RWPE1 (cell line): ENCODE measurements at regions not wholly inside any gene's neighbourhood (a gene's known extent, or its start where the extent isn't known, plus 50 kb on each side); places are given as distances from the start of the nearest gene placed in this dataset.
"Not testable (repeated sequence)": the region's sequence is repeated elsewhere in the genome, so short reads cannot be mapped to it uniquely, and the experiment has no call there.

Source experiments
- CTCF ChIA-PET: fragments of 350-600 bp; sonication (Branson Sonifier 250); formaldehyde crosslinking; extraction: SDS; loops from one replicate; lab custom pipeline; 2021; lab: Yijun Ruan, JAX
- POLR2A ChIA-PET: fragments of 400-600 bp; formaldehyde crosslinking; extraction: SDS; loops from one replicate; lab custom pipeline; 2020; ENCODE audit warnings: antibody characterized with exemption; ENCODE audit not compliant: low non-redundant PET; lab: Yijun Ruan, JAX
- DNase-seq: peaks from one replicate; pipeline ENCODE4 v3.0.0; 2012; ENCODE audit warnings: low spot score
- H3K27ac ChIP-seq: fragments of 450-650 bp; 2 replicates; pipeline ENCODE4 v1.5.1; 2017
- CTCF ChIP-seq: fragments of 450-650 bp; conservative IDR thresholded peaks from 2 replicates; pipeline ENCODE4 v1.5.1; 2017; ENCODE audit warnings: low read depth, mild to moderate bottlenecking

DNA sequence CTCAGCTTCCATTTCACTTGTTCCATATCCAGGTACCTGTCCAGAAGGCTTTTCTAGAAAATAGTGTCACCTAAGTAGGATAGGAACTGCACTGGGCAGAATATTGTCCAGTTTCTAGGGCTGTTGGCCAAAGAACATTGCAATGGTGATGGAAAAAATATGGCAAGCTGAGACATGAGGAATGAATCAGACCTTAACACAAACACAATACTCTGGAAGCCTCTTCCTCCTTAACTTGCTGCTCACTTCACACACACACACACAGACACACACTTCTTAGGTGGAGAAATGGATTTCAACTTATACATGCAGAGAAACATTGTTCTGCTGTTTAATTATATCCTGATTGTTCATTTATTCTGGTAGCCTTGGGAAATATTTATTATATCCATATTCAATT is 203.0 kb upstream of the RGS17 start:
- CTCF ChIA-PET: interaction anchor here (0.7 kb wide), 1 partner anchor 35 kb away, joined by 3 read pairs; no protein-coding TSS in a partner anchor
- no peak overlapping the region for H3K27ac ChIP-seq
- POLR2A ChIA-PET: no interaction called here
- DNase-seq: peak; percentile 4
- no peak for TF ChIP-seq CTCF

DNA sequence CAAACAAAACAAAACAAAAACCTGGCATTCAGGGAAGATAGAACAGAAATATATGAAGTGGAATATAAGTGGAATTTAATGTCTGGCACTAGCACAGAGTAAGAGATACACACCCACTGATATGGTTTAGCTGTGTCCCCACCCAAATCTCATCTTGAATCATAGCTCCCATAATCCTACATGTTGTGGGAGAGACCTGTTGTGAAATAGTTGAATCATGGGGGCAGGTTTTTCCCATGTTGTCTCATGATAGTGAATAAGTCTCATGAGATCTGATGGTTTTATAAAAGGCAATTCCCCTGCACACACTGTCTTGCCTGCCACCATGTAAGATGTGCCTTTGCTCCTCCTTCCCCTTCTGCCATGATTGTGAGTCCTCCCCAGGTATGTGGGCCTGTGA is 200.1 kb upstream of the RGS17 start:
- CTCF ChIA-PET, DNase-seq, H3K27ac ChIP-seq, POLR2A ChIA-PET: not testable (repeated sequence)

DNA sequence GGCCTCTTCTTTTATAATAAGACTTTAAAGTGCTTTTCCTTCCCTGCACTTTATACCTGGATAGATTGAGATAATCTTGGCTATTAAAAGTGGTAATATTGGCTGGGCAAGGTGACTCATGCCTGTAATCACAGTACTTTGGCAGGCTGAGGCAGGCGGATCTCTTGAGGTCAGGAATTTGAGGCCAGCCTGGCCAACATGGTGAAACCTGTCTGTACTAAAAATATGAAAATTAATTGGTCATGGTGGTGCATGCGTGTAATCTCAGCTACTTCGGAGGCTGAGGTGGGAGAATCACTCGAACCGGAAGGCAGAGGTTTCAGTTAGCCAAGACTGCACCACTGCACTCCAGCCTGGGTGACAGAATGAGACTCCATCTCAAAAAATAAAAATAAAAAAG is 197.1 kb upstream of the RGS17 start:
- peak; percentile 17 for DNase-seq
- POLR2A ChIA-PET: no interaction called here
- peak overlapping the region; percentile 69 for H3K27ac ChIP-seq
- TF ChIP-seq CTCF: no peak
- CTCF ChIA-PET: interaction anchor here (0.7 kb wide), 1 partner anchor 16 kb away, joined by 3 read pairs; no protein-coding TSS in a partner anchor

- POLR2A ChIA-PET: no interaction called here
- CTCF ChIA-PET: no interaction called here
- H3K27ac ChIP-seq: no peak overlapping the region
- TF ChIP-seq CTCF: no peak
- DNase-seq: no peak
Measured at GRCh38 chr6:153325661-153326060, 194.6 kb upstream of the RGS17 start.

DNA sequence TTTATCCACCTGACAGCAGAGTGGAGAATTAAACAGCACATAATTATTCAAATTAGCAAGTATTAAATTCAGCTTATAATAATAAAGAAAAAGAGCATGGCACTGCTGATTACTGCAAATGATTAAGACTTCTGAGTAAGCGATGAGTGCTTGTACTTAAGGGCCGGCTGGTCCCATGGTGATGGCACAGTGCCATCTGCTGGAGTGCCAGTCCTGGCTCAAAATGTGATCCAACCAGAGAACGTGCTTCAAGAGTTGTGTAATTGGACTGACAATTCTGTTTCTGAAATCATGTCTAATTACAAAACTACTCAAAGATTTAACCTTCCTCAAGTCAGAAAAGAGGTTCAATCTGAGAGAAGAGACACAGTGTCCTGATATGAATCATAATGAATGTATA is 181.6 kb upstream of the RGS17 start:
- H3K27ac ChIP-seq: no peak overlapping the region
- ChIA-PET POLR2A (no interaction called here), CTCF (interaction anchor here (0.6 to 2.0 kb wide), 10 partner anchors 16 to 575 kb away, joined by 3 to 16 read pairs (median 3); no protein-coding TSS in a partner anchor)
- DNase-seq: peak; percentile 54
- peak; percentile 54 for TF ChIP-seq CTCF

- CTCF ChIA-PET: interaction anchor here (0.6 kb wide), 1 partner anchor 22 kb away, joined by 3 read pairs; no protein-coding TSS in a partner anchor
- no peak for TF ChIP-seq CTCF
- H3K27ac ChIP-seq: no peak overlapping the region
- POLR2A ChIA-PET: no interaction called here
- DNase-seq: no peak
Measured at GRCh38 chr6:153309651-153310050, 178.6 kb upstream of the RGS17 start.

- DNase-seq: no peak
- ChIA-PET POLR2A (no interaction called here), CTCF (no interaction called here)
- TF ChIP-seq CTCF: no peak
- no peak overlapping the region for H3K27ac ChIP-seq
Measured at GRCh38 chr6:153302133-153302532, 171.1 kb upstream of the RGS17 start.
